ENCODE measurements at regions not wholly inside any gene's neighbourhood (a gene's known extent, or its start where the extent isn't known, plus 50 kb on each side); places are given as distances from the start of the nearest gene placed in this dataset.

DNA sequence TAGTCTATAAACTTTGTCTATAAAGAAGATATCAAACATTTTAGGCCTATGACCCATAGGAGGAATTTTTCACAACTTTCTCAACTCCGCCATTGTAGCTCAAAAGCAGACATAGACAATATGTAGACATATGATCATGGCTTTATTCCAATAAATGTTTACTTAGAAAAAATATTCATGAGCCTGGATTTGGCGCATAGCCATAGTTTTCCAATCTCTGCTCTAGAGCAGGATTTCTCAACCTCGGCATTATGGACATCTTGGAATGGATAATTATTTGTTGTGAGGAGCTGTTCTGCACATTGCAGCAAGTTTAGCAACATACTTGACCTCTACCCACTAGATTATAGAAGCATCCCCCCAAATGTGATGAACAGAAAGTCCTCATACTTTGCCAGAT is 532.6 kb downstream of the ANKRD7 start:
- TF ChIP-seq, protein P1, sequence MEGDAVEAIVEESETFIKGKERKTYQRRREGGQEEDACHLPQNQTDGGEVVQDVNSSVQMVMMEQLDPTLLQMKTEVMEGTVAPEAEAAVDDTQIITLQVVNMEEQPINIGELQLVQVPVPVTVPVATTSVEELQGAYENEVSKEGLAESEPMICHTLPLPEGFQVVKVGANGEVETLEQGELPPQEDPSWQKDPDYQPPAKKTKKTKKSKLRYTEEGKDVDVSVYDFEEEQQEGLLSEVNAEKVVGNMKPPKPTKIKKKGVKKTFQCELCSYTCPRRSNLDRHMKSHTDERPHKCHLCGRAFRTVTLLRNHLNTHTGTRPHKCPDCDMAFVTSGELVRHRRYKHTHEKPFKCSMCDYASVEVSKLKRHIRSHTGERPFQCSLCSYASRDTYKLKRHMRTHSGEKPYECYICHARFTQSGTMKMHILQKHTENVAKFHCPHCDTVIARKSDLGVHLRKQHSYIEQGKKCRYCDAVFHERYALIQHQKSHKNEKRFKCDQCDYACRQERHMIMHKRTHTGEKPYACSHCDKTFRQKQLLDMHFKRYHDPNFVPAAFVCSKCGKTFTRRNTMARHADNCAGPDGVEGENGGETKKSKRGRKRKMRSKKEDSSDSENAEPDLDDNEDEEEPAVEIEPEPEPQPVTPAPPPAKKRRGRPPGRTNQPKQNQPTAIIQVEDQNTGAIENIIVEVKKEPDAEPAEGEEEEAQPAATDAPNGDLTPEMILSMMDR (IDR thresholded peaks at IDR 0.05; ENCODE audit: insufficient read depth, low read length) = no peak
- TF ChIP-seq, protein P2, sequence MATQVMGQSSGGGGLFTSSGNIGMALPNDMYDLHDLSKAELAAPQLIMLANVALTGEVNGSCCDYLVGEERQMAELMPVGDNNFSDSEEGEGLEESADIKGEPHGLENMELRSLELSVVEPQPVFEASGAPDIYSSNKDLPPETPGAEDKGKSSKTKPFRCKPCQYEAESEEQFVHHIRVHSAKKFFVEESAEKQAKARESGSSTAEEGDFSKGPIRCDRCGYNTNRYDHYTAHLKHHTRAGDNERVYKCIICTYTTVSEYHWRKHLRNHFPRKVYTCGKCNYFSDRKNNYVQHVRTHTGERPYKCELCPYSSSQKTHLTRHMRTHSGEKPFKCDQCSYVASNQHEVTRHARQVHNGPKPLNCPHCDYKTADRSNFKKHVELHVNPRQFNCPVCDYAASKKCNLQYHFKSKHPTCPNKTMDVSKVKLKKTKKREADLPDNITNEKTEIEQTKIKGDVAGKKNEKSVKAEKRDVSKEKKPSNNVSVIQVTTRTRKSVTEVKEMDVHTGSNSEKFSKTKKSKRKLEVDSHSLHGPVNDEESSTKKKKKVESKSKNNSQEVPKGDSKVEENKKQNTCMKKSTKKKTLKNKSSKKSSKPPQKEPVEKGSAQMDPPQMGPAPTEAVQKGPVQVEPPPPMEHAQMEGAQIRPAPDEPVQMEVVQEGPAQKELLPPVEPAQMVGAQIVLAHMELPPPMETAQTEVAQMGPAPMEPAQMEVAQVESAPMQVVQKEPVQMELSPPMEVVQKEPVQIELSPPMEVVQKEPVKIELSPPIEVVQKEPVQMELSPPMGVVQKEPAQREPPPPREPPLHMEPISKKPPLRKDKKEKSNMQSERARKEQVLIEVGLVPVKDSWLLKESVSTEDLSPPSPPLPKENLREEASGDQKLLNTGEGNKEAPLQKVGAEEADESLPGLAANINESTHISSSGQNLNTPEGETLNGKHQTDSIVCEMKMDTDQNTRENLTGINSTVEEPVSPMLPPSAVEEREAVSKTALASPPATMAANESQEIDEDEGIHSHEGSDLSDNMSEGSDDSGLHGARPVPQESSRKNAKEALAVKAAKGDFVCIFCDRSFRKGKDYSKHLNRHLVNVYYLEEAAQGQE (IDR thresholded peaks at IDR 0.05; ENCODE audit: insufficient replicate concordance, low read depth) = no peak
